OCI-LY7 (cell line): ENCODE measurements at regions not wholly inside any gene's neighbourhood (a gene's known extent, or its start where the extent isn't known, plus 50 kb on each side); places are given as distances from the start of the nearest gene placed in this dataset.

ENCODE experiments used
- EZH2phosphoT487 ChIP-seq: fragments of 200-600 bp; sonication (generic); IDR thresholded peaks from 2 replicates; pipeline ENCODE4 v1.6.1; 2018; ENCODE audit warnings: low read depth, borderline replicate concordance, mild to moderate bottlenecking, mixed run types, antibody characterized with exemption, low read length, moderate library complexity, mixed read lengths
- TF ChIP-seq, protein P1 (sequence below): fragments of 200-600 bp; sonication (generic); conservative IDR thresholded peaks from 2 replicates; pipeline ENCODE4 v1.5.1; 2014; ENCODE audit warnings: mild to moderate bottlenecking, antibody characterized with exemption, low read length, moderate library complexity, mixed read lengths

DNA sequence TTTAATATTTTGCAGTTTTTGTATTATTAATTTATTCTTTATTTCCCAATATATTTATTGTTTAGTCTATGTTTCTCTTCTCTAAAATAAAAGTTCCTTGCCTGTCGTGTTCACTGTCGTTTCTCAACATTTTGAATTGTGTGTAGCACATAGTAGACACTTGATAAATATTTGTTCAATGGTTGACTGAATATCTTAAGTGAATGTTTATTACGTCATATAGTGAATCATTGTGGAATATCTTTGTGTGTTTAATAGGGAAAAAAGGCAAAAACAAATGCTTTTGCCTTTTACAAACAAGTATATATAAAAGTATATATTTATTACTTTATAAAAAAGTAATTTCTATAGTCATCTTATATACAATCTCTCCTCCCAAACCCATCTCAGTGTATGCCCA, 572.3 kb downstream of the EPHA3 start:
- TF ChIP-seq, protein P1, sequence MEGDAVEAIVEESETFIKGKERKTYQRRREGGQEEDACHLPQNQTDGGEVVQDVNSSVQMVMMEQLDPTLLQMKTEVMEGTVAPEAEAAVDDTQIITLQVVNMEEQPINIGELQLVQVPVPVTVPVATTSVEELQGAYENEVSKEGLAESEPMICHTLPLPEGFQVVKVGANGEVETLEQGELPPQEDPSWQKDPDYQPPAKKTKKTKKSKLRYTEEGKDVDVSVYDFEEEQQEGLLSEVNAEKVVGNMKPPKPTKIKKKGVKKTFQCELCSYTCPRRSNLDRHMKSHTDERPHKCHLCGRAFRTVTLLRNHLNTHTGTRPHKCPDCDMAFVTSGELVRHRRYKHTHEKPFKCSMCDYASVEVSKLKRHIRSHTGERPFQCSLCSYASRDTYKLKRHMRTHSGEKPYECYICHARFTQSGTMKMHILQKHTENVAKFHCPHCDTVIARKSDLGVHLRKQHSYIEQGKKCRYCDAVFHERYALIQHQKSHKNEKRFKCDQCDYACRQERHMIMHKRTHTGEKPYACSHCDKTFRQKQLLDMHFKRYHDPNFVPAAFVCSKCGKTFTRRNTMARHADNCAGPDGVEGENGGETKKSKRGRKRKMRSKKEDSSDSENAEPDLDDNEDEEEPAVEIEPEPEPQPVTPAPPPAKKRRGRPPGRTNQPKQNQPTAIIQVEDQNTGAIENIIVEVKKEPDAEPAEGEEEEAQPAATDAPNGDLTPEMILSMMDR = no peak
- no peak for TF ChIP-seq EZH2phosphoT487
